Transverse colon (tissue), 4 donors: ENCODE measurements at regions not wholly inside any gene's neighbourhood (a gene's known extent, or its start where the extent isn't known, plus 50 kb on each side); places are given as distances from the start of the nearest gene placed in this dataset.

Source experiments
- POLR2A ChIP-seq: fragments of 450-650 bp; IDR thresholded peaks from one replicate; pipeline ENCODE4 v1.6.1; 2016; ENCODE audit warnings: antibody characterized with exemption, mild to moderate bottlenecking, moderate library complexity
- POLR2AphosphoS5 ChIP-seq, 3 donors: sonication (generic); formaldehyde crosslinking; IDR thresholded peaks; one replicate each; pipeline ENCODE4 v1.6.1; 2016; ENCODE audit warnings: antibody characterized with exemption in 3 of 3
- TF ChIP-seq, protein P1 (sequence below), 5 experiments: fragments of 200-600 bp in 3 of 5; fragments of 450-650 bp in 2 of 5; sonication (generic) in 3 of 5; IDR thresholded peaks; 1 replicate in 2 of 5; 2 replicates in 3 of 5; pipeline ENCODE4 v1.5.1; 2016 to 2017; ENCODE audit warnings: antibody characterized with exemption in 5 of 5, inconsistent platforms in 3 of 5, mild to moderate bottlenecking in 2 of 5, moderate library complexity in 1 of 5

DNA sequence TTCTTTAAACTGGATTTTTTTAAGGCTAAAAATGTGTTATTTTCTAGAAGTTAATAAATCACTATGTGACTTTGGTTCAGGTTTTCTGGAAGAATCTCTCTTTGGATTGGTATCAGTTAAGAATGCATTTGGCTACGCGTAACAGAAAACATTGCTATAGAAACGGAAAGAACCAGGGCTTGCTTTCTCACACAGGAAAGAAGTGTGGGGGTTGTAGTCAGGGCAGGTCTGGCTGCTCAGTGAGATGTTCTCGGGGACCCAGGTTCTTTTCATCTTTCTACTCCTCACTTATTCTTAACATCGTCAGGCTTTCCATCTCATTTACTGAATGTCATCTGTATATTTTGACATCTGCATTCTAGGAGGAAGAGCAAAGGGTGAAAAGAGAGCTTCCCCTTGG is 191.4 kb downstream of the ZBTB18 start:
- TF ChIP-seq POLR2A (no peak), POLR2AphosphoS5 (IDR thresholded peaks at IDR 0.05) (no peak)
- TF ChIP-seq, protein P1, sequence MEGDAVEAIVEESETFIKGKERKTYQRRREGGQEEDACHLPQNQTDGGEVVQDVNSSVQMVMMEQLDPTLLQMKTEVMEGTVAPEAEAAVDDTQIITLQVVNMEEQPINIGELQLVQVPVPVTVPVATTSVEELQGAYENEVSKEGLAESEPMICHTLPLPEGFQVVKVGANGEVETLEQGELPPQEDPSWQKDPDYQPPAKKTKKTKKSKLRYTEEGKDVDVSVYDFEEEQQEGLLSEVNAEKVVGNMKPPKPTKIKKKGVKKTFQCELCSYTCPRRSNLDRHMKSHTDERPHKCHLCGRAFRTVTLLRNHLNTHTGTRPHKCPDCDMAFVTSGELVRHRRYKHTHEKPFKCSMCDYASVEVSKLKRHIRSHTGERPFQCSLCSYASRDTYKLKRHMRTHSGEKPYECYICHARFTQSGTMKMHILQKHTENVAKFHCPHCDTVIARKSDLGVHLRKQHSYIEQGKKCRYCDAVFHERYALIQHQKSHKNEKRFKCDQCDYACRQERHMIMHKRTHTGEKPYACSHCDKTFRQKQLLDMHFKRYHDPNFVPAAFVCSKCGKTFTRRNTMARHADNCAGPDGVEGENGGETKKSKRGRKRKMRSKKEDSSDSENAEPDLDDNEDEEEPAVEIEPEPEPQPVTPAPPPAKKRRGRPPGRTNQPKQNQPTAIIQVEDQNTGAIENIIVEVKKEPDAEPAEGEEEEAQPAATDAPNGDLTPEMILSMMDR (IDR thresholded peaks at IDR 0.05): no peak
